HS-5 (cell line): ENCODE measurements at regions not wholly inside any gene's neighbourhood (a gene's known extent, or its start where the extent isn't known, plus 50 kb on each side); places are given as distances from the start of the nearest gene placed in this dataset.
A peak's percentile ranks its signal among the peaks of the same experiment; 100 is the strongest.

Experiments
- DNase-seq: peaks from one replicate; pipeline ENCODE4 v3.0.0-alpha.2; 2012; ENCODE audit warnings: low read depth

- no peak for DNase-seq
Observed at GRCh38 chr5:124924729-124925128, 178.3 kb upstream of the ZNF608 start.

- DNase-seq = peak; percentile 47
Observed at GRCh38 chr5:124927735-124928134, 181.3 kb upstream of the ZNF608 start.

GRCh38 chr5:124929000-124929399, 182.6 kb upstream of the ZNF608 start:
- no peak for DNase-seq

- DNase-seq = peak; percentile 22
Observed at GRCh38 chr5:124932791-124933600, 186.6 kb upstream of the ZNF608 start.

- no peak for DNase-seq
Observed at GRCh38 chr5:124935065-124935464, 188.6 kb upstream of the ZNF608 start.

- no peak for DNase-seq
Observed at GRCh38 chr5:124936626-124936933, 190.1 kb upstream of the ZNF608 start.

GRCh38 chr5:124941051-124942049, 194.9 kb upstream of the ZNF608 start:
- DNase-seq = no peak

GRCh38 chr5:124948062-124948753, 201.8 kb upstream of the ZNF608 start:
- DNase-seq = no peak

- DNase-seq = no peak
Observed at GRCh38 chr5:124948754-124949275, 202.4 kb upstream of the ZNF608 start.

GRCh38 chr5:124949862-124950261, 203.4 kb upstream of the ZNF608 start:
- DNase-seq = no peak

GRCh38 chr5:124951105-124951504, 204.7 kb upstream of the ZNF608 start:
- DNase-seq = no peak

- DNase-seq = no peak
Observed at GRCh38 chr5:124951661-124952060, 205.2 kb upstream of the ZNF608 start.

- no peak for DNase-seq
Observed at GRCh38 chr5:124952079-124952478, 205.6 kb upstream of the ZNF608 start.

GRCh38 chr5:124952566-124952965, 206.1 kb upstream of the ZNF608 start:
- no peak for DNase-seq

GRCh38 chr5:124954784-124955183, 208.3 kb upstream of the ZNF608 start:
- no peak for DNase-seq

GRCh38 chr5:124956471-124957029, 210.1 kb upstream of the ZNF608 start:
- DNase-seq = no peak

GRCh38 chr5:124957063-124957462, 210.6 kb upstream of the ZNF608 start:
- no peak for DNase-seq

- DNase-seq = no peak
Observed at GRCh38 chr5:124960266-124960665, 213.8 kb upstream of the ZNF608 start.

- DNase-seq = no peak
Observed at GRCh38 chr5:124961521-124961920, 215.1 kb upstream of the ZNF608 start.

GRCh38 chr5:124962111-124962510, 215.7 kb upstream of the ZNF608 start:
- no peak for DNase-seq

GRCh38 chr5:124962735-124963134, 216.3 kb upstream of the ZNF608 start:
- no peak for DNase-seq
